Lower leg skin (tissue), 4 donors: ENCODE measurements at regions not wholly inside any gene's neighbourhood (a gene's known extent, or its start where the extent isn't known, plus 50 kb on each side); places are given as distances from the start of the nearest gene placed in this dataset.

Experiments used
- DNase-seq, 2 donors: peaks; one replicate each; pipeline ENCODE4 v3.0.0-alpha.2; 2019; ENCODE audit warnings: low spot score in 2 of 2
- H3K4me3 ChIP-seq: fragments of 200-600 bp; sonication (generic); 2 replicates; pipeline ENCODE4 v1.5.1; 2017; ENCODE audit warnings: mild to moderate bottlenecking, low read depth; ENCODE audit not compliant: poor library complexity, severe bottlenecking
- POLR2A ChIP-seq, 2 donors: fragments of 450-650 bp; IDR thresholded peaks; one replicate each; pipeline ENCODE4 v1.6.1; 2016 to 2017; ENCODE audit warnings: antibody characterized with exemption in 2 of 2, mild to moderate bottlenecking in 1 of 2, moderate library complexity in 1 of 2
- WGBS, 2 donors: methylation state at CpG; one replicate each; pipeline ENCODE4 v1.1.5; 2018; 5-methylcytosine and 5-hydroxymethylcytosine counted together
- intact Hi-C: fragments of 100-400 bp; cut with DNase I; formaldehyde crosslinking; loops from one replicate; pipeline ENCODE4 v1.15.0; 2023; ENCODE audit warnings: low total_unique reads
- TF ChIP-seq, protein P1 (sequence below), 3 donors: fragments of 450-650 bp; IDR thresholded peaks; one replicate each; pipeline ENCODE4 v1.5.1; 2016; ENCODE audit warnings: antibody characterized with exemption in 3 of 3, mild to moderate bottlenecking in 3 of 3, moderate library complexity in 2 of 3

DNA sequence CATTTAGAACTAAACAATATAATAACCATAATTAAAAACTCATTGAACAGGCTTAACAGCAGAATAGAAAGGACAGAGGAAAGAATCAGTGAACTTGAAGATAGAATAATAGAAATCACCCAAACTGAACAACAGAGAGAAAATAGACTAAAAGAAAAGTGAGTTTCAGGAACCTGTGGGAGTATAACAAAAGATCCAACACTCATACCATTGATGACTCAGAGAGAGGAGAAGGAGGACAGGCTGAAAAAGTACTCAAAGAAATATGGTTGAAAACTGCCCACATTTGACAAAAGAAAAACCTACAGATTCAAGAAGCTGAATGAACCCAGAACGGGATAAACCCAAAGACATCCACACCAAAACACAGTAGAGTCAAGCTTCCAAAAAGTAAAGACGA is 54.2 kb upstream of the FMNL2 start:
- TF ChIP-seq, protein P1, sequence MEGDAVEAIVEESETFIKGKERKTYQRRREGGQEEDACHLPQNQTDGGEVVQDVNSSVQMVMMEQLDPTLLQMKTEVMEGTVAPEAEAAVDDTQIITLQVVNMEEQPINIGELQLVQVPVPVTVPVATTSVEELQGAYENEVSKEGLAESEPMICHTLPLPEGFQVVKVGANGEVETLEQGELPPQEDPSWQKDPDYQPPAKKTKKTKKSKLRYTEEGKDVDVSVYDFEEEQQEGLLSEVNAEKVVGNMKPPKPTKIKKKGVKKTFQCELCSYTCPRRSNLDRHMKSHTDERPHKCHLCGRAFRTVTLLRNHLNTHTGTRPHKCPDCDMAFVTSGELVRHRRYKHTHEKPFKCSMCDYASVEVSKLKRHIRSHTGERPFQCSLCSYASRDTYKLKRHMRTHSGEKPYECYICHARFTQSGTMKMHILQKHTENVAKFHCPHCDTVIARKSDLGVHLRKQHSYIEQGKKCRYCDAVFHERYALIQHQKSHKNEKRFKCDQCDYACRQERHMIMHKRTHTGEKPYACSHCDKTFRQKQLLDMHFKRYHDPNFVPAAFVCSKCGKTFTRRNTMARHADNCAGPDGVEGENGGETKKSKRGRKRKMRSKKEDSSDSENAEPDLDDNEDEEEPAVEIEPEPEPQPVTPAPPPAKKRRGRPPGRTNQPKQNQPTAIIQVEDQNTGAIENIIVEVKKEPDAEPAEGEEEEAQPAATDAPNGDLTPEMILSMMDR (IDR thresholded peaks at IDR 0.05): no peak
- TF ChIP-seq POLR2A (IDR thresholded peaks at IDR 0.05): no peak
- 95 to 96% methylated on average over 2 of the region's 2 CpGs for WGBS, 2 donors
- intact Hi-C loops: loop anchor here (5.0 kb wide), 1 partner anchor 133 kb away; no protein-coding TSS in a partner anchor

DNA sequence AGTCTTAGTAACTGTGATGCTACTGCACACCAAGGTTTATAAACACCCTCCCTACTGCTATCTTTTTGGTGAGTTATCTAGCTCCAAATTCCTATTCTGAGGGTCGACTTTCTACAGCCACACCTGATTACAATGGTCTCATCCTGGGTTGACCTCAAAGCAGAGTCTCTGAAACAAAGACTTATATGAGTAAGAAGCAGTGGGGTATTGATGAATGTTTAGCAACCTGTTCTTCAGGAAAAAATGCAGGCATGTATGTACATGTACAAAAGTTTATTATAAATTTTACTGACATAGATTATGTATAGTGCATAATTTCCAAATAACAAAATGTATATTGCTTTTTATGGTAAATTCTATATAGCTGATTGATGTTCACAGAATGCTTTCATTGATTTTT is 51.6 kb upstream of the FMNL2 start:
- intact Hi-C loops: loop anchor here (5.0 kb wide), 1 partner anchor 136 kb away; no protein-coding TSS in a partner anchor
- no peak for DNase-seq
- no peak for TF ChIP-seq POLR2A (IDR thresholded peaks at IDR 0.05)
- TF ChIP-seq, protein P1 (IDR thresholded peaks at IDR 0.05): no peak
- no peak overlapping the region for H3K4me3 ChIP-seq
- 56 to 81% methylated on average over 1 of the region's 1 CpG for WGBS, 2 donors

More for the DNA sequence above, 54.2 kb upstream of the FMNL2 start:
- no peak for DNase-seq
- H3K4me3 ChIP-seq: no peak overlapping the region

- intact Hi-C loops: loop anchor here (5.0 kb wide), 1 partner anchor 137 kb away; no protein-coding TSS in a partner anchor
- no peak overlapping the region for H3K4me3 ChIP-seq
- TF ChIP-seq, protein P1 (IDR thresholded peaks at IDR 0.05): no peak
- no peak for TF ChIP-seq POLR2A (IDR thresholded peaks at IDR 0.05)
- no peak for DNase-seq
- 85 to 88% methylated on average over 2 of the region's 2 CpGs for WGBS, 2 donors
Measured at GRCh38 chr2:152284398-152284797, 50.6 kb upstream of the FMNL2 start.
